GM12873 (cell line): ENCODE measurements at regions not wholly inside any gene's neighbourhood (a gene's known extent, or its start where the extent isn't known, plus 50 kb on each side); places are given as distances from the start of the nearest gene placed in this dataset.

Source experiments
- CTCF ChIP-seq: IDR thresholded peaks from 2 replicates; pipeline ENCODE4 v1.5.1; 2012; ENCODE audit warnings: low read depth, mild to moderate bottlenecking, moderate library complexity, low read length, control low read depth; ENCODE audit not compliant: insufficient read depth; ENCODE audit errors: missing control alignments

DNA sequence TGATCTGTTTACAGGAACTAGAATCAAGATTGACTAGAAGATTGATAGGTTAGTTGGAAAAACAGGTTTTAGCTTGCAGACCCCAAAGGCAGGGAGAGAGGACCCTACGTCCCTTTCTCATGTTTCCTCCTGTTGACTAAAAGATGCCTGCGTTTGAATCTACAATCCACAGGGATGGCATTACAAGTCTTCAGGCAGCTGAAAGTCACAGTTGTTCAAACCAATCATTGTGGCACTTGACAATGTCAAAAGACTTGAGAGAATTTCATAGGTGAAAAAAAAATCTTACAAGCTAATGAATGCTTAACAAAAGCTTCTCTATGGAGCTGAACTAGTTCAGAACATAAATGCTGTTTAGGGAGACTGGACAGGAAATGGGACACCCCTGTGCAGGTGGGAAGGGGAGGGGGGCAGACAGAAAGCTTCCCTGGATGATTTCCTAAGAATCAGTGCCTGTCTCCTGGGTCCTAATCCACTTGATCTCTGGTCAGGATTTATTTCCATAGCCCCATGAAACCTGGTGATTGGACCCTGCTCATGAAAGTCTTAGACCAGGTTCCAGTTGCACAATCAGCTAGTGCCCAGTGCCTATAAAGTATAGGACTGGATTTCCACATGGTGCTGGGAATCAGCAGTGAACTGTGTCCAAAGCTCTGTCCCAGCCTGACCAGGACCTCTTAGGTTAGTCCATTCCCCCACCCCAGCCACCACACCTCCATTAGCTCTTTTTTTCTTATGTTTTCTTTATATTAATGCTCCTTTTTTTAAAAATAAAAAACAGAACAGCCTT lies 91.6 kb upstream of the BCAR3 start:
- TF ChIP-seq CTCF, result no peak

- no peak for TF ChIP-seq CTCF
These were observed 90.2 kb upstream of the BCAR3 start for GRCh38 chr1:93771843-93772242.

DNA sequence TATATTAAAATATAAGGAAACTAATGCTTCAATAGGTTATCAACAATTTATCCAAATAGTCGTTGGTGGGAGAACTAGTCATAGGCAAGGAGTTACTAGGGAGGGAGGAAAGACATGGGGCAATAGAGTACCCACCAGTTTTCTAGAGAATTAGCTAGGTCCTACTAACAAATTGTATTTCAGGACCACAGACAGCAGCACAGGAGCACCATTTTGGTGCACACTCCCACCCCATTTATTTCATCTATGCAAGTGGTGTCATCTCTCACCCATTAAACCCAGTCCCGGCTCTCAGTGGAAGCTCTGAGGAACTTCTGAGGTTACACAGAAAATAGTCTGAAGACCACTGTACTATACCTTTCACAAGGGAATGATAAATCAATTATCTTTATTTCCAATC lies 89.0 kb upstream of the BCAR3 start:
- TF ChIP-seq CTCF, result no peak

GRCh38 chr1:93769777-93770176 lies 88.1 kb upstream of the BCAR3 start:
- no peak for TF ChIP-seq CTCF

DNA sequence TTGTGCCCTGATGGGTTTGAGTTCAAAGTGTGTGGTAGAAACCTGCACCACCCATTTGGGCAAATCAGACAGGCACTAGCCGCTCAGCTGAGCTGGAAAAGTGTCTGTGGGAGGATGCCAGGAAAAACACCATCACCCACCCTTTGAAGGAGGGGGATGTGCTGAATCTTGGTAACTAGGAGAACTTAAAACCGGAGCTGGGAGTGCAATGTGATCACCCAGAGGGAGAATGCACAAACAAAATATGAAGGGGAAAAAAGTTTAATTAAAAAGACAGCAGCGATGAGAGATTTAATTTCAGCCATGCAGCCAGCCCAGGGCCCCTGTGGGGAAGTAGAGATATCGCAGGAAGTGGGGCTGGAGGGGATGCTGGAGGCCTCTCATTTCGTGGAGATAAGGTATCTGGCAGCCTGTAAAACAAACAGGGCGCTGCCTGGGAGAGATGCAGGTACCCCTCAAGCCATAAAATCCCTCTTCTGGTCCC lies 86.8 kb upstream of the BCAR3 start:
- no peak for TF ChIP-seq CTCF

DNA sequence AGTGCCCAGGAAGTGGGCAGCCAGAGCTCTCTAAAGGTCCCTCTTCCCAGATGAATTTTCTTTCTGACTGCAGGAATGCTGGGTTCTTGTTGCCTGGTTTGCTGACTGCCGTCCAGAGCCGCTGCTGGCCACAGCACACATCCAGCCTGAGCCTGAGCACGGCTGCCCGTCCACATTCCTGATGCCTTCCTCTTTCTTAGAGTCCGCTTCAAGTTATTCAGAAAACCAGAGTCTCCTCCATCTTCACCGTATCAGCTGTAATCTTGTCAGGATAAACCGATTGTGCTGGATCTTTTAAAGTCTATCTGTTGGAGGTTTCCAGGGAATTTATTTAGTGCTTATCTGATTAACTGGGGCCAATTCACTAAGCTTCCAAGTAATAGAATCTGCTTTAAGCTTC lies 84.8 kb upstream of the BCAR3 start:
- no peak for TF ChIP-seq CTCF

DNA sequence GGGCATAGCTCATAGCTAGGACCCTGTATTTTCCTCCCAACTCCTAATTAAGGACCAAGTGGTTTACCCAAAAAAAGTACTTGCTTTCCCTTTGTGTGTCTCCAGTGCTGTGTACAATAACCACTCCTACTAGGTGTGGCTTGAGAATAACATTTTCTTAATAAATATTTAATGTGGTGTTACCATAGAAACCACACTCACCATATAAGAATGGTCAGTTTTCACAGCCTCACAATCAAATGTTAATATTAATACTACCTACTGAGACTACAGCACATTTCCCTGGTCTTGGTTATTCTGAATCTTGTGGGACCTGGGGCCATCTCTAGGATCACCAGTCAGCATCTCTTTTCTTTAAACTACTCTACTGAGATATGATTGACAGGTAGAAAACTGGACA lies 83.5 kb upstream of the BCAR3 start:
- no peak for TF ChIP-seq CTCF
